HG03571 (cell line): ENCODE measurements at regions not wholly inside any gene's neighbourhood (a gene's known extent, or its start where the extent isn't known, plus 50 kb on each side); places are given as distances from the start of the nearest gene placed in this dataset.
"Not testable (repeated sequence)": the region's sequence is repeated elsewhere in the genome, so short reads cannot be mapped to it uniquely, and the experiment has no call there.

Experiments used
- ATAC-seq: cut with Tn5 transposase; IDR thresholded peaks from one replicate; pipeline ENCODE4 v1.9.1; 2021; ENCODE audit not compliant: unreplicated experiment

DNA sequence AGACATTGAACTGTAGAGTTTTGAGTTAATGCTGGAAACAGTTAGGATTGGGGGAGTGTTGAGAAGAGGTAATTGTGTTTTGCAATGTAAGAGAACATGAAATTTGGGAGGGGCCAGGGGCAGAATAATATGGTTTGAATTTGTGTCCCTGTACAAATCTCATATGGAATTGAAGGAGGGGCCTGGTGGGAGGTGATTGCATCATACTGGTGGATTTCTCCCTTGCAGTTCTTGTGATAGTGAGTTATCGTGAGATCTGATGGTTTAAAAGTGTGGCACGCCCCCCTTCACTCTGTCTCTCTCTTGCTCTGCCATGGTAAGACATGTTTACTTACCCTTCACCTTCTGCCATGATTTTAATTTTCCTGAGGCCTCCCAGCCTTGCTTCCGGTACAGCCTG, 876.0 kb upstream of the FBXO33 start:
- no peak for ATAC-seq

DNA sequence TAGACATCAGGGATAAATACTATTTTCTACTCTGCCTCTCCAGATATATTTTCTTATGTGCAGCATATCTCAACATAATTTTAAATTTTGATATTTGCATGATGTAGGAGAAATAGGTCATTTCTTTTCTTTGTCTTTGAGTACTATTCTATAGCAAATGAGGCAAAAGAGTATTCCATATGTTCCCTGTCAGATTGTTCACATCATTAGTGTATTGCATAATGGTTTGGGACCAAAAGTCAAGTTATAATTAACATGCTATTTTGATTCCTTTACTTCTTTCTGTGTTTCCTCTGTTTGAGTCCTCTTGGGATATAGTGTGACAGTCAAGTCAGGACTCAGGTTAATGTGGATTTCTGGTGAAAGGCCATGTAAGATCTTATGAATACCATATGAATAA, 864.6 kb upstream of the FBXO33 start:
- ATAC-seq, result no peak

DNA sequence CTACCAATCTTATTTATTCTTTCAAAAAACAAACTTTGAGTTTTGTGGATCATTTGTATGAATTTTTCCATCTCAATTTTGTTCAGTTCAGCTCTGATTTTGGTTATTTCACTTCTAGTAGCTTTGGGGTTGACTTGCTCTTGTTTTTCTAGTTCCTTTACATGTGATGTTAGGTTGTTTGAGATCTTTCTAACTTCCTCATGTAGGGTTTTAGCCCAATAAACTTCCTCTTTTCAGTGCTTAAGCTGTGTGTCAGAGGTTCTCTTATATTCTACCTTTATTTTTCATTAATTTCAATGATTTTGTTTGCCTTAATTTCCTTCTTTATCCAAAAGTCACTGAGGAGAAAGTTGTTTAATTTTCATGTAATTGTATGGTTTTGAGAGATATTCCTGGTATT, 860.4 kb upstream of the FBXO33 start:
- no peak for ATAC-seq

DNA sequence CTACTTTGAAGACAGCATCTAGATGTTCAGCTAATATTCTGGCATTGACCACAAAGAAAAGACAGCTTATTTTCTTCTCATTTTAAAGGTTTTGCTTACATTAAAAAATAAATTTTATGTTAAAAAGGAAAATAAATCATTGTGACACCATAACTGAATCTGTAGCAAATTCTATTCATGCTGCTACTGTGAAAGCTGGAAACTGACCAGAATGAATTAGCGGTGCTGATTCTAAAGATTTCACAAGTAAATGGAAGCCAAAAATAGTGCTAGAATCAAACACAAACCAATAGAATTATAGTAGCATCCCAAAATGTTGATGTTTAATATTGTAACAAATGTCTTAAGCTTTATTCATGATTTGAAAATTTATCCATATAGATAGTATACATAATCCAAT, 850.0 kb upstream of the FBXO33 start:
- no peak for ATAC-seq

DNA sequence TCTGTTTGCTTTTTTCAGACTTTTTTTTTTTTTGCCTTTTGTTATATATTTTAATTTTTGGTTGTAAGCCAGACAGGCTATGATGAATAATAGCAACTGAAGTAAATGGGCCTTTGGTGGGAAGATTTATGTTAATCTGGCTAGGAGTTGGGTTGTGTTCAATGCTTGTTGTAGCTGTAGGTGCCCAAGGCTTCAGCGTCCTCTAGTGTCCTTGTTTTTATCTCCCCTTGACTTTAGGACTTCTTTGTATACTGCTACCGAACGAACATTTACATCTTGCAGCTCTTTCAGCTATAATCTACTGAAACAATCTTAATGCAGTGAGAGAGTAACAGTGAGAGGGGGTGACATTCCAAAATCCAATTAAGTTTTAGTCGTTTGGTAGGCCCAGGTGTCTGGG, 848.4 kb upstream of the FBXO33 start:
- no peak for ATAC-seq

DNA sequence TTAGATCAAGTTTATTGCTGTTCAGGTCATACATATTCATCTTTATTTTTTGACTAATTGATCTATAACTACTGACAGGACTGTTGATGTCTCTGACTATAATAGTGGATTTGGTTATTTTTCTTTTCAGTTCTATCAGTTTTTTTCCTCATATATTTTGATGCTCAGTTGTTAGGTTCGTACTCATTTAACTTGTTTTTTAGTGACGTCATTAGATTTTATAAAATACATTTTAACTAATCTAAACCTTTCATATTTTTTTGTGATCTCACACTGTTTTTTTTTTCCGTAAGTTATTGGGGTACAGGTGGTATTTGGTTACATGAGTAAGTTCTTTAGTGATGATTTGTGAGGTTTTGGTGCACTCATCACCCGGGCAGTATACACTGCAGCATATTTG, 841.2 kb upstream of the FBXO33 start:
- ATAC-seq, result no peak

DNA sequence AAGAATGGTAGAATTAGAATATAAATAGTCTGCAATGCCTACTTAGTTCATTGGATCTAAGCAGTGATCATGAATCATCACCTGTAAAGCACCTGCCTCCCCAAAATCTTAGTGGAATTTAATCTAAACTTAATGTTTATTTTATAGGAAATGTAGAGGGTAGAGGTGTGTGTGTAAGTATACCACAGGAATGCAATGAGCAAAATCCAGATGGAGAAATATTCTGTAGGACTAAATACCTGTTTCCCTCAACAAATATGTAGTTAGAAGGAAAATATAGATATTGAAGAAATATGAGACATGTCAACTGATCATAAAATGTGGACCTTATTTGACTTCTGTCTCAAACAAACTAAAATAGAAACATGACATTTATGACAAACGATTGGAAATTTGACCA, 839.2 kb upstream of the FBXO33 start:
- no peak for ATAC-seq

DNA sequence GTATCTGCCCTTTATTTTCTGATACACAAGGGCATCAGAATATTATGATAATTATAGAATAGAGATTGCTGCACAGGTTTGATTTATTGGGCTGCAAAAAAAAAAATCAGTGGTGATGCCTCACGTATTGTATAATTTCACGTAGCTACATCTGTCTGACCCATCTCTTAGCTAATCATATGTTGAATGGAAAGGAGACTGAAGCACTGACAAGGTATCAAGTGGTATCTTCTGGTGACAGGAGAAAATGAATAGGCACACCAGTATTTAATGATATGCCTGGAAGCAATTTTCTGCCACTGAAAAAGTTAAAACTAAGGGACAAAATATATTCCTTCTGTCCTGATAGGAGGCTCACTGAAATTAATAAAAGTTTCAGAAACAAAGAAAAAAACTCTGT, 837.2 kb upstream of the FBXO33 start:
- no peak for ATAC-seq

DNA sequence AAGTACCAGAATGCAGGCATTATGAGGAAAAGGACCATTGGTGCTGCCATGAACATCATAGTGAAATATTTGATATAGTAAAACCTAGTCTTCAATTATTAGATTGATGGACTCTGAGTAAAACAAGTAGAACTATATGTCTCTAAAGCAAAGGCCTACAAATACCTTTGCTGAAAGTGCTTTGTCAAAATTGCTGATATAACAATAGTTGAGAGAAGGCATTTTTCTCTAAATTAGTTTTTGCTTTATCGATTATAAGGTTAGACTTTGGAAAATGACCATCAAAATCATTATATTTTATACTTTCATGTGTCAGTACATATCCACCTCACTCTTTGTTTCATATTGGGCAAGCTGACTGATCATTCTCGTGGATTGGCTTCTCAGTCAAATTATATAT, 836.0 kb upstream of the FBXO33 start:
- no peak for ATAC-seq

DNA sequence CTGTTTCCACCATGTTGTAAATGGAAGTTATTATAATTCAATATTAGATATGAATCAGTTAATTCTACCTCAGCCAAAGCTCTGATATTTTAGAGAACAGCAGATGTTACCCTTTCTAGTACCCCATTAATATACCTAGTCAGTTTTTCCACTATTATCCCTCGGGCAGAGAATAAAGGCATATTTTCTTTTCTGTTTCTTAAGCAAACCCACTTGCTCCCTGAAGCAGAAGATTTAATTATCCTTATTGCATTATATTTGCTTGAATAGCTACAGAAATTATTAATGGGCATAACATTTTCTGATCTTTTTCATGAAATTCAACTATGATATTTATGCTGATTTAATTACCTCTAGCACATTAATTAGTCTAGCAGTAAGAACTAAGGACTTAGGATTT, 832.9 kb upstream of the FBXO33 start:
- no peak for ATAC-seq

DNA sequence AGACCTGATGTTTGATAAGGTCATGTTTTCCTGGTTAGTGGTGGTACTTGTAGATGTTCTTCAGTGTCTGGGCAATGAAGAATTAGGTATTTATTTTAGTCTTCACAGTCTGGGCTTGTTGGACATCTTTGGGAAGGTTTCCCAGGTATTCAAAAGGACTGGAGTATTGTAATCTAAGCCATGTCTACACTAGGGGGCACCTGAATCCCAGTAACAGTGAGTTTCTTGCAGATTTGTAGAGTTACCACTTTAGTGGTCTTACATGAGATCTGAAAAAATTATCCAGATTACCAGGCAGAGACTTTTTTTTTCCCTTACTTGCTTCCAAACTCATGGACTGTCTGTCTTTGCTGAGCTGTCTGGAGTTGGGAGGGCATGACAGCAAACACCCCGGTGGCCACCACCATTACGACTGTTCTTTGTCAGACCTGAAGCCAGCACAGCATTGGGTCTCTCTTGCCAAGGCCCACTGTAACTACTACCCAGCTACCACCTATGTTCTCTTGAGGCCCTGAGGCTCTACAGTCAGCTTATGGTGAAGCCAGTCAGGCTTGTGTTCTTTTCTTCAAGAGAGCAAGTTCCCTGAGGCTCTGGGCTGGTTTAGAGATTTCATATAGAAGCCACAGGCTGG, 820.7 kb upstream of the FBXO33 start:
- ATAC-seq, result no peak

DNA sequence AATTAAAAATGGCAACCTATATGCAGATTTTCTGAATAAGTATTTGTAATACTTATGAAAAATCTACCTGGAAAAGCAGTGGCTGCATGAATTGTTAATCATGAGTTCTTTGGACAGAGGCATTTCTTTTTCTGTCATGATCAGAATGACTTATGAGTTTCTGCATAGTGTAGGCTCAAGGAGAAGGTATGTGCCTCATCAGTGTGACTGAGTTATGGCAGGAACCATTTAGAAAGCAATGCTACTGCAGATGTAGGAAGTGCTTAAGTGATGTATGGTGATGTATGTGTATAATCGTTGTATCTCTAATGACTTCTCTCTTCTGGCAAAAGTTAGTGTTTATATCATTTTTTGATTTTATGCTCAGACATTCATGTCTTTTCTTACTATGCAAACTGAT, 816.4 kb upstream of the FBXO33 start:
- no peak for ATAC-seq

DNA sequence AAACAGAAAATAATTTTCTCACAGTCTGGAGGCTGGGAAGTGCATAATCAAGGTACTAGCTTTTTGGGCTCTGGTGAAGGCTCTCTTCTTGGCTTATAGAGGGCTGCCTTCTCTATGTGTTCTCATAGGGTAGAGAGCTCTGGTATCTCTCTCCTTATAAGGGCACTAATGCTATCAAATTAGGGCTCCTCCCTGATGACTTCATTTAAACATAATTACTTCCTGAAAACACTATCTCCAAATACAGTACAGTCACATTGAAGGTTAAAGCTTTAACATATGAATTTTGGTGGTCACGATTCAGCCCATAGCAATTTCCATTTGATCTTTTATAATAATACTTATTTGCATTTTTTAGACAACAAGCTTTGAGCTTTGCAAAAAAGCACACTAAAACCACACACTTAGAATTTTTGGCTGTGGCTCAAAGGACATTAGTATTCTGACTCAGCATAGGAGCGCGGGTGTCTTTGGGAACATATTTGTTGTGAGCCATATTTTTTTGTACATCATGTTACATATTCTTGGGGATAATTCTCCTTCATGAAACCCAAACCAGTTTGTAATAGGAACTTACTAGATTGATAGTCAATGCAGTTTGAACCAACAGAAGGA, 808.1 kb upstream of the FBXO33 start:
- ATAC-seq, result no peak

DNA sequence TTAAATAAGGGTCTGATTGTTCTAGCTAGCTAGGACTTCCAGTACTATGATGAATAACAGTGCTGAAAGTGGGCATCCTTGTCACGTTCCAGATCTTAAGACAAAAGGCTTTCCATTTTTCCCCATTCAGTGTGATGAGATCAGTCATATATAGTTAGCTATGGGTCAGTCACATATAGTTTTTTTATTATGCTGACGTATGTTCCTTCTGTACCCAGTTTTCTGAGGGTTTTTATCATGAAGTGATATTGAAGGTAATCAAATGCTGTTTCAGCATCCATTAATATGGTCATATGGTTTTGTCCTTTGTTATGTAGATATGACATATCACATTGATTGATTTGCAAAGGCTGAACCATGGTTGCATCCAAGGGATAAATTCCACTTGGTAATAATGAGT, 800.1 kb upstream of the FBXO33 start:
- ATAC-seq, result no peak

DNA sequence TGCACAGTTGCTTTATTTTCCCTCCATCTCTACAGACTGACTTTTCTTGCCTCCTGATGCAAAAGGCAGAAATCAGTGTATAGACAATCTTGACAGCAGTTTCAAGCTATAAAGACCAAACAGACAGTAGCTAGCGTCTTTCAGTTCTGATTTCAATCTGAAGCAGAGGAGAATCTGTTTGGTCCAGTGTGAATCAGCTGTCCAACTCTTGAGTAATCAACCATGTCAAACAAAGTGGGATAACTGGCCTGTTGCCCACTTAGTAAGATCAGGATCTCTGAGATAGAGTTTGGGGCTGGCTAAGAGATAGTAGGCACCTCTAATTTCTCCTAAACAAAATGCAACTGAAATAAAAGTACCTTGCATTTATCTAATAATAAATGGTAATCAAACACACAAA, 797.4 kb upstream of the FBXO33 start:
- ATAC-seq, result no peak

DNA sequence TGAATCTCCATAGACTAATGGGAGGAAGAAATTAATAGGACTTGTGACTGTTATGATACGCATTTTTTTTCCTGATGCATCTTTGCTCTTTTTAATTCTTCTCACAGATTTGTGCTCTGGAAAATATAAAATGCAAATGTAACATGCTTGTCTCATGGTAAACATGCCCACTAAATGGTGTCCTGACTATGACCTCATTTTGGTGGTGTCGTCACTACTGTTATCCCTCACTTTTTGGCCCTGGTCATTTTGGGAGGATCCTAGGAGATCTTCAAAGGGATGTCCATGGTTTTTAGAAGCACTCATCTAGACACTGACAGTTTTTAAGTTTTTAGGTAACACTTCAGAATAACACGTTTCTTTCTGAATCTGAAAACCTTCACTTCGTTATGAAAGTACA, 790.8 kb upstream of the FBXO33 start:
- no peak for ATAC-seq

DNA sequence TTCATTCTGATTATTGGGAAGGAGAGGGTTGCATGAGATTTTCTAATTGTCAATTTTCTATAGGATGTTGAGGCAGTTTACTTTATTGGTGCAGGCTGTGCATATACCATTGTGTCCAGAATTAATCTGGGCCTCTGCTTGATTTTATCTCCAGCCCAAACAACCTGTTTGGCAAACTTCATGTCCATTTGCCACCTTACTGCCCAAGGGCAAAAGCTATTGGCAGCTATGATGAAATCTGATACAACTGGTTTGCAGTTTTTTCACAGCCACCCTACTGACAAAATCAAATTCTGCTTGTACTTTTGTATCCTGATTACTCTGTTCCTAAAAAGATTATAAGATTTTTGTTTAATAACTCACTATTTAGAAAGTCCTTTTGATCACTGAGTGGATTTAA, 789.2 kb upstream of the FBXO33 start:
- no peak for ATAC-seq

DNA sequence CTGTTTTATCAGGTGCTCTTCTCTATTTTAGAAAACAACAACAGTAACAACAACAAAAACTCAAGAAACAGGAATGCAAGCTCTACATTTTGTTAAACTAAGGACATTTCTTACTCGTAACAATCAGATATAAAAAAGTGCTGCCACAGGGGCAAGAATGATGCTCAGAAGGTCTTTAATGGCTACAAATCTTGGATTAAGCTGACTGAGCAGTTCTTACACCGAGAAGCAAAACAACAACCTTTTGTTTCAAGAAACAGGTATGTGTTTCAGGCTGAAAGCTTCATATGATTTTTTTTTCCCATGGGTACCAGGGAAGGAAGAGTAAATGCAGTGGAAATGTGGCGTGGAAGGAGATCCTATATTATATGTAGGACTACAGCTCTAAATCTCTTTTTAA, 786.8 kb upstream of the FBXO33 start:
- no peak for ATAC-seq

DNA sequence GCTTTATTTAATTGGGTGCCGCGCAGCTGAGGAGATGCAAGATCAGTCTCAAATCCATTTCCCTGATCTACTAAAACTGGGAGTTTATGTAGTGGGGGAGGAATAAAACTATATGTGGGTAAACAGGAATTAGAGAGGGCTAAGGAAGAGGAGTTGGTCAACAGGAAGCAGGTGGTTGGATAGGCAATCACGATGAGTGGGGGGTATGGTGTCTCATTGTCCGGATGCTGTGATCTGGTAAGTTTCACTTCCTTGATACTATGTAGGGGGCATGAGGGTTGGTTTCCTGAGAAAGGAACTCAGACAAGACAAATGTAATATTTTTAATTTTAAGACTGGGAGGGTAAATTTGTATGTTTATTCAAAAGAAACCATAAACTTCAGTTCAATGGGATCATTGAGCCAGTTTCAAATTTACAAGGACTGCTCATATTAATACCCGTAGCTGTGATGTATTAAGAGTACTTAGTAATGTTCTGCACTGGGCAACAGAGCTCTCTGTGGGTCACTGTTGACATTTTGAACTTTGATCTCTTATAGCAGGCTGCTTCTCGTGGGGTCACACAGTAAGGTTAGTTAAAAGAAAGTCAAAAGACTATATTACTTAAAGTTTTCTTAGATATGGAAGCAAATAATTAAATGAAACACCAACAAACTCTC, 786.2 kb upstream of the FBXO33 start:
- ATAC-seq, result no peak

DNA sequence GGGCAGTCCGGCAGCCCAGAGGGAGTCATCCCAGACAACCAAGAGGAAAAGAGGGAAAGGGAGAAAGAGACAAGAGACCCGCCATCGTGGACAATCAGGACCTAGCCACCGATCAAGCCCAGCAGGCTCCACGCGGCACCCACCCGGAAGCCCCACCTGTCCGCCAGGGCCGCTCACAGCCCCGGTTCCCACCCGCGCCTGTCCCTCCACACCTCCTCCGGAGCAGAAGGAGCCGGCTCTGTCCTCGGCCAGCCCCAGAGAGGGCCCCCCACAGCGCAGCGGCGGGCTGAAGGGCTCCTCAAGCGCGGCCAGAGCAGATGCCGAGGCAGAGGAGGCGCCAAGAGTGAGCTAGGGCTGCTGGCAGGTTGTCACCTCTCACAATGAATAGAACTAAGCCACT, 784.7 kb upstream of the FBXO33 start:
- no peak for ATAC-seq

DNA sequence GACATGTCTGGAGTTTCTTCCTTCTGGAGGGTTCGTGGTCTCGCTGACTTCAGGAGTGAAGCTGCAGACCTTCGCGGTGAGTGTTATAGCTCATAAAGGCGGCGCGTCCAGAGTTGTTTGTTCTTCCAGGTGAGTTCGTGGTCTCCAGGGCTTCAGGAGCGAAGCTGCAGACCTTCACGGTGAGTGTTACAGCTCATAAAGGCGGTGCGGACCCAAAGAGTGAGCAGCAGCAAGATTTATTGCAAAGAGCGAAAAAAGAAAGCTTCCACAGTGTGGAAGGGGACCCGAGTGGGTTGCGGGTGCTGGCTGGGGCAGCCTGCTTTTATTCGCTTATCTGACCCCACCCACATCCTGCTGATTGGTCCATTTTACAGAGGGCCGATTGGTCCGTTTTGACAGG, 784.2 kb upstream of the FBXO33 start:
- ATAC-seq, result not testable (repeated sequence)

DNA sequence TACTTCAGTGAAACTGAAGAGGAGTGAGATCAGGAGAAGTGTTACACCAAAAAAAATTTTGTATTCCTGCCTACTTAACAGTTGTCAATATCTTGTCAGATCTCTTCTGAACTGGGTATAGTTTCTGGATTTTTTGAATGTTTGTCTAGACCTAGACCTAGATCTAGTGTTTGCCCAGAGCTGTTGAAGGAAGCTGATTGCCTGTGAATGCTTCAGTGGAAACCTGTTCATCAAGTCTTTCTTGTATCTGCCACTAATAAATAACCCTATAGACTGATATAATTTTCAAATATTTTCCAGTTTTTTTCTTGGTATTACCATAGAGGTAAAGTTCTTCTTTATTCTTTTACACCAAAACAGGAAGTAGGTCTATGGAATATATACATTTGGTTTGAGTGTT, 781.5 kb upstream of the FBXO33 start:
- ATAC-seq, result no peak
